ENCODE measurements at regions not wholly inside any gene's neighbourhood (a gene's known extent, or its start where the extent isn't known, plus 50 kb on each side); places are given as distances from the start of the nearest gene placed in this dataset.
"Not testable (repeated sequence)": the region's sequence is repeated elsewhere in the genome, so short reads cannot be mapped to it uniquely, and the experiment has no call there.

GRCh38 chr14:57150449-57150848 lies 118.3 kb downstream of the EXOC5 start:
- no peak for DNase-seq (ENCODE audit: low spot score)
- ATAC-seq (ENCODE audit: low FRiP score): no peak
- no peak for TF ChIP-seq CTCF (IDR thresholded peaks at IDR 0.05)

GRCh38 chr14:57139173-57139572 lies 129.5 kb downstream of the EXOC5 start:
- ATAC-seq (ENCODE audit: low FRiP score): no peak
- DNase-seq (ENCODE audit: low spot score): no peak
- no peak for TF ChIP-seq CTCF (IDR thresholded peaks at IDR 0.05)

GRCh38 chr14:57136669-57137328 lies 131.9 kb downstream of the EXOC5 start:
- DNase-seq (ENCODE audit: low spot score) (no peak), ATAC-seq (ENCODE audit: low FRiP score) (no peak)
- TF ChIP-seq CTCF (IDR thresholded peaks at IDR 0.05): no peak

GRCh38 chr14:57127809-57128208 lies 140.9 kb downstream of the EXOC5 start:
- not testable (repeated sequence) for ATAC-seq (ENCODE audit: low FRiP score); DNase-seq (ENCODE audit: low spot score)

GRCh38 chr14:57122129-57122528 lies 146.6 kb downstream of the EXOC5 start:
- no peak for TF ChIP-seq CTCF (IDR thresholded peaks at IDR 0.05)
- ATAC-seq (ENCODE audit: low FRiP score) (no peak), DNase-seq (ENCODE audit: low spot score) (no peak)

GRCh38 chr14:57112072-57112807 lies 156.5 kb downstream of the EXOC5 start:
- not testable (repeated sequence) for DNase-seq (ENCODE audit: low spot score); ATAC-seq (ENCODE audit: low FRiP score)

- ATAC-seq (ENCODE audit: low FRiP score); DNase-seq (ENCODE audit: low spot score): not testable (repeated sequence)
These were observed 158.3 kb downstream of the EXOC5 start for GRCh38 chr14:57110411-57110810.

- TF ChIP-seq CTCF (IDR thresholded peaks at IDR 0.05): no peak
- no peak for DNase-seq (ENCODE audit: low spot score)
- ATAC-seq (ENCODE audit: low FRiP score): no peak
These were observed 177.6 kb downstream of the EXOC5 start for GRCh38 chr14:57091030-57091608.

Data from omental fat pad (tissue), 3 donors.